ENCODE measurements at regions not wholly inside any gene's neighbourhood (a gene's known extent, or its start where the extent isn't known, plus 50 kb on each side); places are given as distances from the start of the nearest gene placed in this dataset.

DNA sequence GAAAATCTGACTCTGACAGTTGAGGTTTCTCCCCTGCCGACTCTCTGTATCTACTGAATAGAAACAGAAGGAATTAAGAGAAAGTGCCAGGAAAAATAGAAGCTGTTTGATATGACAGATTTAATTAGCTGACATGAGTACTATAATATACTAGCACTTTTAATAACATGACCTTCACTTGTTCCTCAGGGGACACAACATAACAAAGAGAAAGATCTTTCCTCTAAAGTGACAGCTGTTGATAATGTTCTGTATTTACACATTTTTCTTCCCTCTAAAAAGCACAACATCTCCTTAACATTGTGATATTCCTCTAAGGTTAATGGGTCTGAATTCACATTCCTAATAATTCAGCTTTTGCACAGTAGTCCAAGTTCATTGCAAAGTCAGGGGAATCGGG is 1136.0 kb downstream of the PCDH17 start:
- DNase-seq (ENCODE audit: low read depth, low spot score) = no peak

DNA sequence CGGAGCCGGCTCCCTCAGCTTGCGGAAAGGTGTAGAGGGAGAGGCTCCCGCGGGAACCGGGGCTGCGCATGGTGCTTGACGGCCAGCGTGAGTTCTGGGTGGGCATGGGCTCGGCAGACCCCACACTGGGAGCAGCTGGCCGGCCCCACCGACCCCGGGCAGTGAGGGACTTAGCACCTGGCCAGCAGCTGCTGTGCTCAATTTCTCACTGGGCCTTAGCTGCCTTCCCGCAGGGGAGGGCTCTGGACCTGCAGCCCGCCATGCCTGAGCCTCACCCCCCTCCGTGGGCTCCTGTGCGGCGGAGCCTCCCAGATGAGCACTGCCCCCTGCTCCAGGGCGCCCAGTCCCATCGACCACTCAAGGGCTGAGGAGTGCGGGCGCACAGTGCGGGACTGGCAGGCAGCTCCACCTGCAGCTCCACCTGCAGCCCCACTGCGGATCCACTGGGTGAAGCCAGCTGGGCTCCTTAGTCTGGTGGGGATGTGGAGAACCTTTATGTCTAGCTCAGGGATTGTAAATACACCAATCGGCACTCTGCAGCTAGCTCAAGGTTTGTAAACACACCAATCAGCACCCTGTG is 1141.8 kb downstream of the PCDH17 start:
- DNase-seq (ENCODE audit: low read depth, low spot score) = no peak

DNA sequence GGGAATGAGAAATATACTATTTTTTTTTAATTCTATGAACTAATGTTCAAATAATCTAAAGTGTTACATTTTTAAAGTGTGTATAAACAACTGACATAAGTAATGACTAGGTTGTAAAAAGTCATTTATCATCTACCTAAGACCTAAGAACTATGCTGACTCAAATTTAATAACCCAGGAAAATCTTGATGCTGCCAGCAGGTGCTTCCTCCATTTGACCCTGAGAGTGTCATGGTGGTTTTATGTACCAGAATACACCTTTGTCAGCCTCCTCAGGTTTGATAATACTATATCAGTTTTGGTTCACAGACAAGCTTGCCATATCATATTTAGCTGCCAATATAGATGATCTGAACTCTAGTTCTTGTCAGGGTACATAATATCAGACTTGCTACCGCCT is 1151.2 kb downstream of the PCDH17 start:
- DNase-seq (ENCODE audit: low read depth, low spot score) = no peak

DNA sequence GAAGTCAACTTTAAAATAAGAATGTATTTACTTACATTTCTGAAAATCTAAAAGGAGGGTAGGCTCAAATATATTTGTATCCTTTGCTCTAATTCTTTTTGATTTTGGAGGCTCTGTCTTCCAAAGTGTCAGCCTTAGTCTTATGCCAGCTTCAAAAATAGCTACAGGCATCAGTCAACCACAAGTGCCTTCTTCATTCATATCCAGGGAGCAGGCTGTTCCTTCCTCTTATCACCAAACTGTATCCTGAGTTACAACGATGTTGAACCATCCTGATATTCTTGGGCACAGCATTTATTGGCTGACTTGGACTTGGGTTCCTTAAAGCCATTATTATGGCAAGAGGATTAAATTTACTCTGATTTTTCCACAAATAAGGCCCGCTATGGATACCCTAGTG is 1161.3 kb downstream of the PCDH17 start:
- no peak for DNase-seq (ENCODE audit: low read depth, low spot score)

DNA sequence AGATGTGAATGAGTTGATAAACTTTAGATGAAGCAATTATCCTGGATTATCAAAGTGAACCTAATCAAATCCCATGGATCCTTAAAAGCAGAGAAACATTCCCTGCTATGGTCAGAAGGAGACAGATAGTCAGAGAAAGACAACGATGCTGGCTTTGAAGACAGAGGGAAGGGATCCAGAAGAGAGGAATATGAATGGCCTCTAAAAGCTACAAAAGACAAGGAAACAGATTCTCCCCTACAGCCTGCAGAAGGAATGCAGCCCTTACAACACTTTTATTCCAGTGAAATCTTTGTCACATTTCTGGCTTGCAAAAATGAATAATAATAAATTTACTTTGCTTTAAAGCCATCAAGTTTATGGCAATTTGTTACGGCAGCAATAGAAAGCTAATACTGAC is 1164.2 kb downstream of the PCDH17 start:
- DNase-seq (ENCODE audit: low read depth, low spot score) = no peak

DNA sequence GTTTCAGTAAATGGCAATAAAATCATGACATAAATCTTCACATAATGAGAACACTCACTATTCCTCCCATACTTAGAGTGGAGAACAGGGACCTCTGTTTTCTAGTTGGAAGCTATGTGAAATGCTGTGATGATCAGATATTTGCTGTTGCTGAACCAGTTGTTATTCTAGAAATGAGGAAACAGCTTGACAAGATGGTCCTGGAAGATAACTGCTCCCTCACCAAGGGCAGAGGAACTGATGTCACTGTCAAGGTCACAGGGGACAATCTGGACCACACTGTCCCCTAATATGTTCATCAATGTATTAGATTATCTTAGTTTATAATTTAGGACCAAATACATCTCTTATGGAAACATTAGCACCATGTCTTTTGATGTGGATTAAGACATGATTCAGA is 1173.3 kb downstream of the PCDH17 start:
- DNase-seq (ENCODE audit: low read depth, low spot score) = no peak

DNA sequence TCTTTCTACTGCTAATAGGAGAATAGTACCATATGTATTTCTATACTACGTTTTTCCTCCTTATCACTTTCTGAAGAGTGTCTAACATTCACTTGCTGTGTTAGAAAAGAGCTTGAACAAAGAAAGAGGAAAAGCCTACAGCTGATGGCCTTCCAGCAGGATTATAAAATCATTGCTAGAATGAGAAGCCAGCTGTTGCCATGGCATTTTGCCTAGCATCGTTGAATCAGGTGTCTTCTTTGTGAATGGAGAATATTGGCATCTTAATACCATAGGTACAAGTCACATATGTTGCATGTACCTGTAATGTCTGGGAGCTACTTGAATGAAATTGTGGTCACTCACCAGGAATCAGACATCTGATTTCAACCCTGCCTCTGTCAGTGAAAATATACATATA is 1174.9 kb downstream of the PCDH17 start:
- DNase-seq (ENCODE audit: low read depth, low spot score) = no peak

DNA sequence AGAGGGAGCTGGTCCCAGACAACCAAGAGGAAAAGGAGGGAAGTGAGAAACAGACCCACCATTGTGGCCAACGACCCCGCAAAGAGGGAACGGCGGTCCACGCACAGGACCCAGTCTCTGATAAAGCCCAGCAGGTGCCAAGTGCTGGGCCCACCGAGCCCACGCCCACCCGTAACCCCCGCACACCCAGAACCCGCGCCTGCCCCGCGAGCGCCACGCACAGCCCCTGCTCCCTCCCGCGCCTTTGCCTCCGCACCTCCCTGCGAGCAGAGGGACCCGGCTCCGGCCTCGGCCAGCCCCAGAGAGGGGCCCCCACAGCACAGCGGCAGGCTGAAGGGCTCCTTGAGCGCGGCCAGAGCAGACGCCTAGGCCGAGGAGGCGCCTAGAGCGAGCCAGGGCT is 1192.2 kb downstream of the PCDH17 start:
- DNase-seq (ENCODE audit: low read depth, low spot score) = no peak

DNA sequence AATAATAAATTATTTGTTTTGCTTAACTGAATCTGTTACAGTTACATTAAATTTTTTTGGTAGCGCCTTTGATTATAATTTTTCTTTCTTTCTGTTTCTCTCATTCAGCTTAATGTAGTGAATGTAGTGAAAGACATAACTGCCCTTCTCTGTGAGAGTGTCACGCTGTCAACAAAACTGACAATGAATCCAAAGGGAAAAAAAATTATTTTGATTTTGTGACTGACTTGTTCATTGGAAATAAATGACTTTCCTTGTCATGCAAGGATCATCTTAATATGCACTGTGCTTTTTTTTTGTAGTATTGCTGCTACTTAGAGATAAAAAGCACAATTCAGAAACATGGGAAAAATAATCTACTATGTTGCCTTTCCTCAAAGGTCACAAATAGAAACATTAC is 1196.4 kb downstream of the PCDH17 start:
- DNase-seq (ENCODE audit: low read depth, low spot score) = no peak

DNA sequence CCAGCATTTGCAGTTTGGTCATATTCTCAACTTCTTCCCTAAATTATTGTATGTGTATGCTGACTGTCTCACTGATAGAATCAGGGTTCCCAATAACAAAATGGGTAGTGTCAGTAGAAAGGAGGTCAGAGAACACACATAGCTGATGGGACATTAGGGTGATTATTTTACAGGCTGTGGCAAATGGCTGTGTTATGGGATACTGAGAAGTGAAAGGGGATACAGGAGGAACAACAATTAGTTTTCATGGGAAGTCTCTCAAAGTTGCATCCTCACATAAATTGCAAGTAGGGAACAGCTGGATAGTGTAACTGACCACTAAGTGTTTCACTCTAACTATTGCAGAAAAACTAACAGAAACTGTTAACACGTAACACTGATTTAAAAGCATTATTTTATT is 1199.3 kb downstream of the PCDH17 start:
- no peak for DNase-seq (ENCODE audit: low read depth, low spot score)

DNA sequence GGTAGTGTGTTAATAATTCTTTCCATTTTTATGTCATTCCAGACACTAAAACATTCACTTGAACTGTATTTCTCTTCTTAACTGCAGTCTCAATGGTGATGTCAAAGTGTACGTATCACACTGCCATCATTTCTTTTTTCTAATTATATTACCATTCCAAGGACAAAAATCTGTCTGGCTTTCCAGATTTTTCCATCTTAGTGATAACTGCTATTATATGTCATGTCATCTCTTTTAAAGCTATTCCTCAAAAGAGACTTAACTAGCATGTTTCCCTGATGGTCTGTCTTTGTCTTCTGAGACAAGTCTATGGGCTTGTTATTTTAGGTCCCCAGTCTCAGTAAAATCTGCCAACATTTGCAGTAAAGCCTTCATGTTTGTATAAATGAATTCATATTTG is 1207.1 kb downstream of the PCDH17 start:
- no peak for DNase-seq (ENCODE audit: low read depth, low spot score)

DNA sequence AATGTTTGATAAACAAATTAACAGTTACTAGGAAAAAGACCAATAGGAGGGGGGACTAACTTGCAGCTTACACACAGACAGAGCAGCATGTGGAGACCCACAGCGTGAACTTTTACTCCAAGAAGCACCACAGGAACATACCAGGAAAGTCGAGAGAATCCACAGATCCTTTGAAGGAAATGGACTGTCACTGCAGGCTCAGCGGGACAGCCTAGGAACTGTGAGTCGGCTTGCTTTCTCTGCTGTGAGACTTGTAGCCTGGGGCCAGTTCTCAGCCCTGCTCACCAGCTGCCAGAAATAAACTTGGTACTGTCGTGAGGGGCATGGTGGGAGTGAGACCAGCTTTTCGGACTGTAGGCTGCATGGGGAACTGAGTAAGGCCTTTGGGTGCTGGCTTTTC is 1211.5 kb downstream of the PCDH17 start:
- DNase-seq (ENCODE audit: low read depth, low spot score) = no peak

DNA sequence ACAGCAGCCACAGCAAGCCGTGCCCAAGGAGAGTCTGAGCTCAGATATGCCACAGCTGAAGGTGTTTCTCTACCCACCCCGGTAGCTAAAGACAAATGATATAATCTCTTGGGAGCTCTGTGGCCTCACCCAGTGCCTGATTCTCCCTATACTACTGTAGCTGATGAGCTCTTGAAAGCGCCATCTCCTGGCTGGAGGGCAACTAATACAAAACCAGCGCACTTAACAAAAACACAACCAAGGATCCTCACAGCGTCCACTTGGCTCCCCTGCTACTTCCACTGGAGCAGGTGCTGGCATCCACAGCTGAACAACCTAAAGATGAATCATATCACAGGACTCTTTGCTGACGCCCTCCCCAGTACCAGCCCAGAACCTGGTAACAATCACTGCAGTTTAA is 1212.0 kb downstream of the PCDH17 start:
- DNase-seq (ENCODE audit: low read depth, low spot score) = peak; percentile 7

DNA sequence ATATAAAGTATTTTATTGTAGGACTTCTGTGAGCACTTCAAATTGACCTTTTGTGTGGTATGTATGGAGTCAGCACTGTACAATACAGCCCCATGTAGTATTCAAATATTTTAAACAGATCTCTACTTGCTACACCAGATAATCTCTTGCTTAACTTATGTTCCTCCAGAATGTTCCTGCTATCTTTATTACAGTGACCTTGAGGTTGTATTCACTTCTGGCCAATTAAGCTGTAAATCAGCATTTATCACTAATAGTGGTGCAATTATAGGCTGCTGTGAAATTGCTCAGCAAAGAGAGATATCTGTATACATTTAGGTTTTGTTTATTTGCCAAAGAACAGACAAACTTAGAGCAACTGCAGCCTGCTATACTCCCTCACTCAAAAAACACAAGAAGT is 1218.6 kb downstream of the PCDH17 start:
- DNase-seq (ENCODE audit: low read depth, low spot score) = no peak

DNA sequence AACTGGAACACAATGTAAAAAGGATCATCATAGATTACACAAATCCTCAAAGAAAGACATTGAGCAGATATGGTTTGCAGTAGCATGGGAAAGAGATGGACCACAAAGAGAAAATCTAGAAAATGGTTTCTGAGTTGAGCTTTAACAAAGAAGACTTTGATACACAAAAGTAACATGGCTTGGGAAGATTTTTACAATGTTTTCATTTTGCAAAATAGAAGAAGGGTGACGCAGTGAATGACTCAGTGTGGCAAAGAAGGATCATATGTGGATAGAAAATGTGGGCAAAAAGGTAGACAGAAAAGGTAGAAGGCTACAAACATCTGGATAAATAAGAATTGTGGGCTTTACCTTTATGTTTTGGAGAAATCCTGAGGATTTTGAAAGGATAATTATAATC is 1220.5 kb downstream of the PCDH17 start:
- DNase-seq (ENCODE audit: low read depth, low spot score) = no peak

DNA sequence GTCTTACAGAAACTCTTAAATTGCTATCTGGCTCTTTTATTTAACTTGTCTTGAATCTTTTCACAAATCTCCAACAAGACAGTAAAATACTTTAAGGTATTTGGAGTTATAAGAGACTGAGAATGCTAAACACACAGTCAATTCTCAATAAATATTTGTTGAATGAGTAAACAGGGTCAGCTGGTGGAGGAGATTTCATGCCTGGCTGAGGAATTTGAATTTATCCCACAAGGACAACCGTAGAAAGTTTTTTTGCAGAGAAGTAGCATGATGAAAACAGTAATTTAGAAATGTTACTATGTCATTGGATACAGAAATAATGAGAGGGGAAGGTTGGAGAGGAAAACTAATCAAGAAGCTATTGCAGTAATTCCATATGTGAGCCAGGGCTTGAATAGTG is 1223.7 kb downstream of the PCDH17 start:
- DNase-seq (ENCODE audit: low read depth, low spot score) = no peak

DNA sequence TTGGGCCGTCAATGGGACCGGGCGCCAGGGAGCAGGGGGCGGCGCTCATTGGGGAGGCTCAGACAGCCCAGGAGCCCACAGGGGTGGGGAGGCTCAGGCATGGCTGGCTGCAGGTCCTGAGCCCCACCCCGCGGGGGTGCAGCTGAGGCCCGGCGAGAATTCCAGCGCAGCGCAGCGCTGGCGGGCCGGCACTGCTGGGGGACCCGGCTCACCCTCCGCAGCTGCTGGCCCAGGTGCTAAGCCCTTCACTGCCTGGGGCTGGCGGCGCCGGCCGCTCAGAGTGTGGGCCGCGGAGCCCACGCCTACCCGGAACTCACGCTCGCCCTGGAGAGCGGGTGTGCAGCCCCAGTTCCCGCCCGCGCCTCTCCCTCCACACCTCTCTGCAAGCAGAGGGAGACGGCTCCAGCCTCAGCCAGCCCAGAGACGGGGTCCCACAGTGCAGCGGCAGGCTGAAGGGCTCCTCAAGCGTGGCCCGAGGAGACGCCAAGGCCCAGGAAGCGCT is 1227.4 kb downstream of the PCDH17 start:
- no peak for DNase-seq (ENCODE audit: low read depth, low spot score)

DNA sequence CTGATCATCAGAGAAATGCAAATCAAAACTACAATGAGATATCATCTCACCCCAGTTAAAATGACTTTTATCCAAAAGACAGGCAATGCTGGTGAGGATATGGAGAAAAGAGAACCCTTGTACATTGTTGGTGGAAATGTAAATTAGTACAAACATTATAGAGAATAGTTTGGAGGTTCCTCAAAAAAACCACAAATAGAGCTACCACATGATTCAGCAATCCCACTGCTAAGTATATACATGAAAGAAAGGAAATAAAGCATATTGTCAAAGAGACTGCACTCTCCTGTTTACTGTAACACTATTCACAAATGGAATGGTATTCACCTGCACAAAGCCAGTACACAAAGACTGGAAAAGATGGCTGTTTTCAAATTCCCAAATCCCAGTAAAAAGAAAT is 1233.7 kb downstream of the PCDH17 start:
- DNase-seq (ENCODE audit: low read depth, low spot score) = no peak

DNA sequence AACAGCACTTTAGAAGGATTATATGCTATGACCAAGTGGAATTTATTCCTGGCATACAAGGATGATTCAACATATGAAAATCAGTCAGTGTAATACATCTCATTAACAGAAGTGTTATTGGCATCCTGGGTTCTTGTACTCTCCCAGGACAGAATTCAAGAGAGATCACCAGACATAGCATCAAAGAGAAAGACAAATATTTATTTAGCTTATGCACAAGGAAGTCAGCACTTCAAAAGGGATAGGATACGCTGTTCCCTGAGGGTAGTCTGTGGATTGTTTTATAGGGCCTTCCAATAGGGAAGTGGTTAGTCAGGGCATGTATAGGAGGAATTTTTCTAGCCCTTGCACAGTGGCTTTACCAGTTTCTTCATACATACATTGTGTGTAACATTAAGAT is 1238.0 kb downstream of the PCDH17 start:
- no peak for DNase-seq (ENCODE audit: low read depth, low spot score)

DNA sequence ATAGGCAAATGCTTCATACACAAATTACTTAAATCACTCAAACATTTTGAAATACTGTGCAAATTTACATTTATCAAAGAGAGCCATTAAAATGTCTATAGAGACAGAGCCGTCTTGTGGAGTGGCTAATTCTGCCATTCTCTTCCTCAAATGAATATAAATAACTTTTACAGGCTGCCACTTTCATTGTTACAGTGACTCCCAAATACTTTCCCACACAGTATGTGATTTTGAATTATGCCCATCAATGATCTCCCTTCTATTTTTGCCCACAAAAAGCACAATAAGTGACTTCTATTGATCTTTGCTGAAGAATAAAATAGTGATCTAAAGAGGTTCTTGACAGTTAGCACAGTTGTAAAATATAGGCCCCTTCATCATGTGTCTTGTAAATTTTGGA is 1244.9 kb downstream of the PCDH17 start:
- DNase-seq (ENCODE audit: low read depth, low spot score) = no peak

DNA sequence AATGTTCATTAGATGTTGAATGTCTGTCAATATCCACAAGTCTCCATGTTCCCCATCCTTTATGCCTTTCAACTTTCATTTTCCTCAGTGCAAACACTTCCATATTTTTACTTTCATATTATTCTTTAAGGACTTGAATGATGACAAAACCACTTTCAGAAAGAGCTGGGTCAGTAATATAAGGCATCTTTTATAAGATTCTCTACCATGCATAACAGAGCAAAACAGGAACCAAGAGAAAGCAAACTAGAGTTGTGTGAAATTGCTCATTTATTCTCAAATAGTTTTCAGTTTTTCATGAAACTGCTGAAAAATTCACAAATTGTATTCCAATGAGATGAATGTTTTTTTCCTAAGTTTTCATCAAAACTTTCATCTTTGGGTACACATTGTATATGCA is 1247.6 kb downstream of the PCDH17 start:
- no peak for DNase-seq (ENCODE audit: low read depth, low spot score)

DNA sequence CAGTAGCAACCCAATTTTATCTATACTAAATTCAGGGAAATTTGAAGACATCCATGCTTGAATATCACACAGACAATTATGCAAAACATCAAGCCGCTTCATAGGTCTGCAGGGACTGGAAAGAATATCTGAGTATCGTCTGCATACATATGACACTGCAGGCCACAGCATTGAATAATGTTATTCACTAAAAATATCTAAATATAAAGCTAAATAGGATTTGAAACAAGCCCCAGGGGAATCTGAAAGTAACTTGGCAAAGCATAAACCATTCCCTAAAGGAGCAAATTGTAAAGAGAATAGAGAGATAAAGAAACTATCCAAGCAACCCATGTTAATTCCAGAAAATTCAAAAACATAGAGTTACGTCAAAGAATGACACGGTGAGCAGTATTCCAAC is 1251.0 kb downstream of the PCDH17 start:
- DNase-seq (ENCODE audit: low read depth, low spot score) = no peak

DNA sequence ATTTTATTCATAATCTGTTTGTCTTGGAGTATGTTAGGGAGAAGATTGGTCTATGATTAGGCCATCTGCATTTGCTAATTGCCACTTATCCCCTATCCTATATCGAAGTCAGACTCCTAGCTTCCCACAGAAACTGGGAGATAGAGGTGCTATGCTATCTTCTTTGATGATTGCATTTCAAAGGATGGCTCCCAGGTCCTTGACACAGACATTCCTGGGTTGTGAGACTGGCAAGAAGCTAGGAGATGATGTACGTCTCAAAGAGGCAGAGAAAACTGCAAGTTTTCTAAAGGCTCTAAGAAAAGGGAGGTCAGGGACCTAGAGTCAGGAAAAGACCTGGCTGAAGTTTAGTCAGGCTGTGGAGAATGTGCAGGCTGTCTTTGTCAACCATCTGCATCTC is 1251.9 kb downstream of the PCDH17 start:
- DNase-seq (ENCODE audit: low read depth, low spot score) = no peak

Measured in iPS DF 19.7 (cell line).